Mesendoderm (in vitro differentiated cells): ENCODE measurements at regions not wholly inside any gene's neighbourhood (a gene's known extent, or its start where the extent isn't known, plus 50 kb on each side); places are given as distances from the start of the nearest gene placed in this dataset.

Experiments
- DNase-seq: peaks from one replicate; pipeline ENCODE4 v3.0.0; 2013
- H2AK5ac ChIP-seq: 2 replicates; pipeline ENCODE4 v1.6.1; 2013; ENCODE audit warnings: low read length, inconsistent platforms
- H2BK120ac ChIP-seq: 2 replicates; pipeline ENCODE4 v1.6.1; 2013; ENCODE audit warnings: low read depth, mild to moderate bottlenecking, low read length, moderate library complexity, mixed read lengths
- H2BK15ac ChIP-seq: replicated peaks from 2 replicates; pipeline ENCODE4 v1.6.1; 2013; ENCODE audit warnings: low read depth, mild to moderate bottlenecking, moderate library complexity
- H2BK5ac ChIP-seq: 2 replicates; pipeline ENCODE4 v1.6.1; 2013; ENCODE audit warnings: low read length, inconsistent platforms
- H3K18ac ChIP-seq: 2 replicates; pipeline ENCODE4 v1.6.1; 2013; ENCODE audit warnings: mild to moderate bottlenecking, low read length, mixed read lengths
- H3K23ac ChIP-seq: one replicate; pipeline ENCODE4 v1.6.1; 2013; ENCODE audit warnings: low read length
- H3K27ac ChIP-seq: 2 replicates; pipeline ENCODE4 v1.5.1; 2013; ENCODE audit warnings: low read depth, mild to moderate bottlenecking, inconsistent platforms, low read length, moderate library complexity
- H3K27me3 ChIP-seq: 2 replicates; pipeline ENCODE4 v1.6.1; 2013; ENCODE audit warnings: low read length, control low read depth, mild to moderate bottlenecking, inconsistent platforms; ENCODE audit not compliant: insufficient read depth, poor library complexity
- H3K36me3 ChIP-seq: 2 replicates; pipeline ENCODE4 v1.6.1; 2013; ENCODE audit warnings: low read length, inconsistent platforms; ENCODE audit not compliant: control insufficient read depth, insufficient read depth
- H3K4ac ChIP-seq: one replicate; pipeline ENCODE4 v1.6.1; 2013; ENCODE audit warnings: low read depth, mild to moderate bottlenecking, low read length, moderate library complexity
- H3K4me1 ChIP-seq: 2 replicates; pipeline ENCODE4 v1.6.1; 2013; ENCODE audit warnings: low read depth, low read length, inconsistent platforms; ENCODE audit not compliant: control insufficient read depth
- H3K4me2 ChIP-seq: 2 replicates; pipeline ENCODE4 v1.6.1; 2013; ENCODE audit warnings: low read length
- H3K4me3 ChIP-seq: 2 replicates; pipeline ENCODE4 v1.5.1; 2013; ENCODE audit warnings: mild to moderate bottlenecking, low read length
- H3K56ac ChIP-seq: one replicate; pipeline ENCODE4 v1.6.1; 2013; ENCODE audit warnings: low read length
- H3K79me1 ChIP-seq: 2 replicates; pipeline ENCODE4 v1.6.1; 2013; ENCODE audit warnings: low read length, inconsistent platforms
- H3K79me2 ChIP-seq: 2 replicates; pipeline ENCODE4 v1.6.1; 2013; ENCODE audit warnings: mild to moderate bottlenecking, low read length; ENCODE audit not compliant: control insufficient read depth, insufficient read depth
- H3K9ac ChIP-seq: 2 replicates; pipeline ENCODE4 v1.6.1; 2013; ENCODE audit warnings: low read length, inconsistent platforms
- H4K5ac ChIP-seq: one replicate; pipeline ENCODE4 v1.6.1; 2013; ENCODE audit warnings: low read length
- H4K8ac ChIP-seq: one replicate; pipeline ENCODE4 v1.6.1; 2013; ENCODE audit warnings: low read depth, mild to moderate bottlenecking, control low read depth, low read length, moderate library complexity
- WGBS: extraction: QIAGEN DNeasy Blood & Tissue Kit; methylation state at CpG from one replicate; pipeline ENCODE4 v1.1.7; 2013; ENCODE audit warnings: low lambda C conversion rate, missing lambda C conversion rate; ENCODE audit not compliant: insufficient coverage; ENCODE audit errors: extremely low coverage; 5-methylcytosine and 5-hydroxymethylcytosine counted together

DNA sequence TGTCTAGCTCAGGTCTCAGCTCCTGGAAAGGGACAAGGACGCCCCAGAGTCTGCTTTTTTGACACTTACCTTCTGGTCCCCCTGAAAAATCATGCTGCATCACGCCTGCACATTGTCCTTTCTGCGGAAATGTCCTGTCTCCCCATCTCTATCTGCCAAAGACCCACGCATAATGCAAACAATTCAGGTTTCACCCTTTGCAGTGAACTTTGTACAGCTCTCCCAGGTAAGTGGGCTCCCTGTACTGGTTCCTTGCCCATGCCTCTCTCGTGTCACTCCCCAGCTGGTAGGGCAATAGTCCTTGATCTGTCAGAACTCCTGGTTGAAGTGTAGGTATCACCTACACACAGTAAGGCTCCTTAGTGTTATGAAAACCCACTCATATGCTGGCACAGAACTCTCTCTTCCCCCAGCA is 102.9 kb upstream of the IRF2BP2 start:
- Histone ChIP-seq H3K36me3 (no peaks in the 10 kb centered on the region), H3K27me3 (no peaks in the 10 kb centered on the region), H2BK5ac (no peak overlapping the region), H3K18ac (no peak overlapping the region), H4K8ac (no peak overlapping the region), H3K4me3 (no peak overlapping the region), H3K9ac (no peak overlapping the region), H2BK120ac (no peak overlapping the region), H2BK15ac (no peak overlapping the region), H3K4ac (no peak overlapping the region), H3K79me1 (no peaks in the 10 kb centered on the region), H3K4me2 (no peak overlapping the region), H2AK5ac (no peak overlapping the region), H3K4me1 (no peaks in the 10 kb centered on the region), H4K5ac (no peak overlapping the region), H3K27ac (no peak overlapping the region), H3K23ac (no peak overlapping the region), H3K56ac (no peak overlapping the region), H3K79me2 (no peaks in the 10 kb centered on the region)
- DNase-seq, result no peak
- no CpG with 5 or more reads among the region's 5 CpGs for WGBS

DNA sequence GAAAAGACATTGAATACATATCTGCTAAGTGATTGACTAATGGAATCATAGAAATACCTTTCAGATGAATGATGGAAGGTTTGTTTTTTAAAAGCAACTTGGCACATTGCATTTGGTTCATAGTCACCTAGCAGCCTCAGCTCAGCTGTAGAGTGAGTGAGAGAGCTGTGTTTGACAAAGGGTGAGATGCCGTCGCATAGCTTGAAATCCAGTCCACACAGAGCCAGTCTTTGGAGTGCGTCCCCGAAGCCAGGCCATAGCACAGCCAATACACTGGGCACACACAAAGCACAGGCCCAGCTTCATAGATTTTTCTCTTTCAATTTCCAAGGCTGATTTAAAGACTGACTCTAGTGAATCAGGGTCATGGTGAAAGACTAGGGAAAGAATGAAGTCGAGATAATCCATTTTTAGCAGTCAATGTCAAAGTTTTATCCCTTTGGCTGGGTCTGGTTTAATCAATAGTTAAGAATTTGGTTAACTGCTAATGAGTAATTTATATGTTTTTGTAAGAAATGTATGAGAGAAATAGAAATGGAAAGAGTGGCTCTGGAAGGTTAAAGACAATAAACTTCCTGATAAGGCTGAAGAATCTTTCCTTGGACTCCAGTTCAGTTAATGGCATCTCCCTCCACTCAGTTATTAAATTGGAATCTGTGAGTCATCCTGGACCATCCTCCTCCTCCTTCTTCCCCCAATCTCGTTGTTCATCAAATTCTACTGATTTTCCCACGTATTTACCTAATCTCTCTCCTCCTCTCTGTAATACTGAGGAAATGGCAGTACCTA is 101.2 kb upstream of the IRF2BP2 start:
- DNase-seq, result no peak
- no peak overlapping the region for H2BK5ac ChIP-seq
- H3K4me1 ChIP-seq, result no peaks in the 10 kb centered on the region
- no peaks in the 10 kb centered on the region for H3K79me2 ChIP-seq
- no CpG with 5 or more reads among the region's 7 CpGs for WGBS
- no peak overlapping the region for H3K9ac ChIP-seq
- H3K4me3 ChIP-seq, result no peak overlapping the region
- H3K27me3 ChIP-seq, result no peaks in the 10 kb centered on the region
- H2BK120ac ChIP-seq, result no peak overlapping the region
- no peak overlapping the region for H4K8ac ChIP-seq
- H3K79me1 ChIP-seq, result no peaks in the 10 kb centered on the region
- no peak overlapping the region for H2AK5ac ChIP-seq
- no peak overlapping the region for H3K4me2 ChIP-seq
- no peak overlapping the region for H3K56ac ChIP-seq
- no peak overlapping the region for H4K5ac ChIP-seq
- no peaks in the 10 kb centered on the region for H3K36me3 ChIP-seq
- H3K18ac ChIP-seq, result no peak overlapping the region
- no peak overlapping the region for H3K23ac ChIP-seq
- H2BK15ac ChIP-seq, result no peak overlapping the region
- H3K4ac ChIP-seq, result no peak overlapping the region
- H3K27ac ChIP-seq, result no peak overlapping the region

DNA sequence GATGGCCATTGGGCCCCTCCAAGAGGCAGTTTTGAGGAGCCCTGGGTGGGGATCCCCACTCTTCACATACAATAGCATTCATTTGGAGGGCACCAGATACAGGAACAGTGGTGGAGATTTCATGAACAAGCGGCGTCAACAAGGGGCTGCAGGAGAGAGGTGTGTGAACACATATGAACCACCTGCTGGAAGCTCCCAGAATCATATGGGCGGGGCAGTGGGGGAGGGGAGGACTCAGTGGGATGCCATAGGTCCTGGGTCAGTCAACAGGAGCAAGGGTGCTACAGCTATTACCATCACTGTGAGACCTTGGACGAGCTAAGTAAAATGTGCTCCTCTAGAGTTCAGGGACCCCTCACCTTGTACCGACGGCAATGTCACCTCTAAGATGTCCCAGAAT is 100.4 kb upstream of the IRF2BP2 start:
- H3K4me2 ChIP-seq, result no peak overlapping the region
- no peak for DNase-seq
- H3K4me3 ChIP-seq, result no peak overlapping the region
- H3K36me3 ChIP-seq, result no peaks in the 10 kb centered on the region
- no peak overlapping the region for H2BK15ac ChIP-seq
- no peak overlapping the region for H3K18ac ChIP-seq
- no peak overlapping the region for H3K4ac ChIP-seq
- H2BK5ac ChIP-seq, result no peak overlapping the region
- H3K4me1 ChIP-seq, result no peaks in the 10 kb centered on the region
- no peak overlapping the region for H3K9ac ChIP-seq
- H3K27me3 ChIP-seq, result no peaks in the 10 kb centered on the region
- no peak overlapping the region for H2BK120ac ChIP-seq
- no peak overlapping the region for H2AK5ac ChIP-seq
- H3K56ac ChIP-seq, result no peak overlapping the region
- no peaks in the 10 kb centered on the region for H3K79me2 ChIP-seq
- H3K23ac ChIP-seq, result no peak overlapping the region
- WGBS, result no CpG with 5 or more reads among the region's 6 CpGs
- no peak overlapping the region for H3K27ac ChIP-seq
- H3K79me1 ChIP-seq, result no peaks in the 10 kb centered on the region
- H4K5ac ChIP-seq, result no peak overlapping the region
- H4K8ac ChIP-seq, result no peak overlapping the region

DNA sequence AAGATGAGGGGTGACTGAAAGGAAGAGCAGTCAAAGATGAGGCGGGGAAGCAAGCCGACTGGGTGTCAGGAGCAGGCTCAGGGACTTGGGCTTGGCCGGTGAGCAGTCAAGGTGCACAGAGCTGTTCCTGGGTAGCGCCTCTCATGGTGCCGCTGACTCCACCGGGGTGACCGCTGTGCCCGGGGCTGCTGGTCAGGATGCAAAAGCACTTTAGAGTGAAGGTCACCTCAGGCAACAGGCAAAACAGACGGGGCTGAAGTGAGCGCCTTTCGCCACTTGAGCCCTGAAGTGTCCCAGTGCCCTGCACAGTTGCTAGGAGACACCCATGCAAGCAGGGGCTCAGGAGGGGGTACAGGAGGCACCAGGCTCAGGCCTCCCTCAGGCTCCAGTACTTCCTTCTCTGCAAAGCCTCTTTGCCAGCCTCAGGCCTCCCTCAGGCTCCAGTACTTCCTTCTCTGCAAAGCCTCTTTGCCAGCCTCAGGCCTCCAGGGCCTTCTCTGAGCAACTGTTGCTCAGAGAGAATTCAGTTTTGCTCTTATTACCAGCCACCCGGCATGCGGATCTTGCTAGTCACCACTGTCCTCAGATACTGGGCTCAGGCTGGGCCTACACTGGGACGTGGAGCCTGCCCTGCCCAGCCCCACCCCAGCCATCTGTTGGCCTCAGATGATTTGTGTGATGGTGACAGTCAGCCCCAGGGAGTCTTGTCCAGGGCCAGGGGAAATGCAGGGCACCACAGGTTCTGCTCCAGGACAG is 99.7 kb upstream of the IRF2BP2 start:
- Histone ChIP-seq H3K23ac (no peak overlapping the region), H3K27me3 (no peaks in the 10 kb centered on the region), H2BK120ac (no peak overlapping the region), H3K79me1 (no peaks in the 10 kb centered on the region), H3K9ac (no peak overlapping the region), H3K4ac (no peak overlapping the region), H3K18ac (no peak overlapping the region), H3K4me3 (no peak overlapping the region), H3K36me3 (no peaks in the 10 kb centered on the region), H3K56ac (no peak overlapping the region), H4K5ac (no peak overlapping the region), H3K4me2 (no peak overlapping the region), H2BK5ac (no peak overlapping the region), H2BK15ac (no peak overlapping the region), H2AK5ac (no peak overlapping the region), H3K4me1 (no peaks in the 10 kb centered on the region), H4K8ac (no peak overlapping the region), H3K79me2 (no peaks in the 10 kb centered on the region), H3K27ac (no peak overlapping the region)
- no peak for DNase-seq
- no CpG with 5 or more reads among the region's 14 CpGs for WGBS

DNA sequence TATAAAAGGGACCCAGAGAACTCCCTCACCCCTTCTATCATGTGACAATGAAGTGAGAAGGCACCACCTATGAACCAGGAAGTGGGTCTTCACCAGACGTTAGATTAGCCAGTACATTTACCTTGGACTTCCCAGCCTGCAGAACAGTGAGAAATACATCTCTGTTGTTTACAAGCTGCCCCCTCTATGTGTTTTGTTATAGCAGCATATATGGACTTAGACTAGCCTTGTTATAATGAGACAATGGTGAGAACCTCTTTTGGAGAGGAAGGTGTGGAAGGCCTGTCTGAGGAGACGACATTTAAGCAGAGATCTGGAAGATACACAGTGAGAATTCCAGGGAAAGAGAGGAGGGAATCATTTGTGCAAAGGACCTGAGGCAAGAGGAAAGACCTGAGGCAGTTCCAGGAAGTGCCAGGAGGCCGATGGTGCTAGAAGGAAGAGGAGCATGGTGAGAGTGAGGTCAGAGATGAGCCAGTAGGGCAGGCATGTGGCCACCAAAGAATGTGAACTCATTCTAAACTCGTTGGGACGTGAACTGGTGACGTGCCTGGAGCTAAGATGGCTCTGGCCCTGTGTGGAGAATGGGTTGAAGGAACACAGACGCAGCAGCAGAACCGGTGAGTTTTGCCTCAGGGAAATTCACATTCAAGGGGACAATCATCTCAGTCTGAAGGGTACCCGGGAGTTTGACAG is 98.9 kb upstream of the IRF2BP2 start:
- H2AK5ac ChIP-seq, result no peak overlapping the region
- DNase-seq, result peak; percentile 31
- no peak overlapping the region for H3K27ac ChIP-seq
- no peak overlapping the region for H3K4ac ChIP-seq
- no peak overlapping the region for H2BK120ac ChIP-seq
- no peak overlapping the region for H3K9ac ChIP-seq
- no peak overlapping the region for H4K5ac ChIP-seq
- H3K23ac ChIP-seq, result no peak overlapping the region
- no peak overlapping the region for H2BK5ac ChIP-seq
- no peak overlapping the region for H3K4me2 ChIP-seq
- no peaks in the 10 kb centered on the region for H3K36me3 ChIP-seq
- H3K4me3 ChIP-seq, result no peak overlapping the region
- no CpG with 5 or more reads among the region's 9 CpGs for WGBS
- no peak overlapping the region for H3K18ac ChIP-seq
- H3K4me1 ChIP-seq, result no peaks in the 10 kb centered on the region
- H3K79me1 ChIP-seq, result no peaks in the 10 kb centered on the region
- no peak overlapping the region for H4K8ac ChIP-seq
- no peak overlapping the region for H2BK15ac ChIP-seq
- H3K56ac ChIP-seq, result no peak overlapping the region
- no peaks in the 10 kb centered on the region for H3K79me2 ChIP-seq
- no peaks in the 10 kb centered on the region for H3K27me3 ChIP-seq
